HEK293 (cell line): ENCODE measurements at regions not wholly inside any gene's neighbourhood (a gene's known extent, or its start where the extent isn't known, plus 50 kb on each side); places are given as distances from the start of the nearest gene placed in this dataset.

Experiments used
- BCL11A ChIP-seq: fragments of 450-650 bp; formaldehyde crosslinking; IDR thresholded peaks from 2 replicates; pipeline ENCODE4 v1.5.1; 2016; ENCODE audit warnings: low read depth, missing biosample characterization, missing genetic modification characterization
- CTCF ChIP-seq: fragments of 450-650 bp; formaldehyde crosslinking; IDR thresholded peaks from 2 replicates; pipeline ENCODE4 v1.5.1; 2016; ENCODE audit warnings: missing biosample characterization, missing genetic modification characterization
- GLI2 ChIP-seq: fragments of 450-650 bp; formaldehyde crosslinking; IDR thresholded peaks from 2 replicates; pipeline ENCODE4; 2017; ENCODE audit warnings: missing biosample characterization, missing genetic modification characterization, low read depth, borderline replicate concordance
- HOXC10 ChIP-seq: sonication (generic); formaldehyde crosslinking; IDR thresholded peaks from 2 replicates; pipeline ENCODE4 v1.8.1; 2023; ENCODE audit warnings: mild to moderate bottlenecking, missing genetic modification reagents
- IKZF3 ChIP-seq: fragments of 450-650 bp; IDR thresholded peaks from 2 replicates; pipeline ENCODE4 v1.5.0; 2018; ENCODE audit warnings: missing biosample characterization, mild to moderate bottlenecking, missing genetic modification characterization, moderate library complexity
- MYNN ChIP-seq: fragments of 450-650 bp; formaldehyde crosslinking; IDR thresholded peaks from 2 replicates; pipeline ENCODE4 v1.5.1; 2016; ENCODE audit warnings: missing biosample characterization, missing genetic modification characterization, borderline replicate concordance
- PATZ1 ChIP-seq: fragments of 450-650 bp; formaldehyde crosslinking; IDR thresholded peaks from 2 replicates; pipeline ENCODE4 v1.5.1; 2016; ENCODE audit warnings: missing biosample characterization, missing genetic modification characterization
- ZNF112 ChIP-seq: fragments of 450-650 bp; formaldehyde crosslinking; IDR thresholded peaks from 2 replicates; pipeline ENCODE4 v1.5.0; 2017; ENCODE audit warnings: missing biosample characterization, missing genetic modification characterization
- ZNF121 ChIP-seq: fragments of 450-650 bp; formaldehyde crosslinking; IDR thresholded peaks from 2 replicates; pipeline ENCODE4 v1.5.1; 2016; ENCODE audit warnings: missing biosample characterization, missing genetic modification characterization
- ZNF473 ChIP-seq: fragments of 450-650 bp; formaldehyde crosslinking; IDR thresholded peaks from 2 replicates; pipeline ENCODE4 v1.5.1; 2017; ENCODE audit warnings: missing biosample characterization, missing genetic modification characterization
- ZNF544 ChIP-seq: fragments of 450-650 bp; formaldehyde crosslinking; IDR thresholded peaks from 2 replicates; pipeline ENCODE4 v1.5.0; 2017; ENCODE audit warnings: missing biosample characterization, missing genetic modification characterization
- ZNF660 ChIP-seq: fragments of 450-650 bp; IDR thresholded peaks from 2 replicates; pipeline ENCODE4 v1.5.1; 2018; ENCODE audit warnings: missing biosample characterization, mild to moderate bottlenecking, missing genetic modification characterization
- ZNF704 ChIP-seq: fragments of 450-650 bp; formaldehyde crosslinking; IDR thresholded peaks from 2 replicates; pipeline ENCODE4 v1.5.1; 2016; ENCODE audit warnings: missing biosample characterization, missing genetic modification characterization
- ZNF785 ChIP-seq: fragments of 450-650 bp; formaldehyde crosslinking; IDR thresholded peaks from 2 replicates; pipeline ENCODE4 v1.5.1; 2016; ENCODE audit warnings: missing biosample characterization, missing genetic modification characterization

- TF ChIP-seq ZNF121 (tag by site-specific recombination) (no peak), CTCF (tag by site-specific recombination) (no peak), MYNN (tag by site-specific recombination) (no peak), ZNF785 (tag by site-specific recombination) (no peak), ZNF473 (tag by site-specific recombination) (no peak), ZNF544 (tag by site-specific recombination) (no peak), IKZF3 (tag by site-specific recombination) (no peak), ZNF660 (tag by site-specific recombination) (no peak), GLI2 (tag by site-specific recombination) (no peak), HOXC10 (CRISPR knock-in tag) (no peak), ZNF112 (tag by site-specific recombination) (no peak), BCL11A (tag by site-specific recombination) (no peak), PATZ1 (tag by site-specific recombination) (no peak), ZNF704 (no peak)
These were observed 88.4 kb upstream of the PCDH8 start for GRCh38 chr13:52936806-52937205.
